ENCODE measurements at regions not wholly inside any gene's neighbourhood (a gene's known extent, or its start where the extent isn't known, plus 50 kb on each side); places are given as distances from the start of the nearest gene placed in this dataset.

DNA sequence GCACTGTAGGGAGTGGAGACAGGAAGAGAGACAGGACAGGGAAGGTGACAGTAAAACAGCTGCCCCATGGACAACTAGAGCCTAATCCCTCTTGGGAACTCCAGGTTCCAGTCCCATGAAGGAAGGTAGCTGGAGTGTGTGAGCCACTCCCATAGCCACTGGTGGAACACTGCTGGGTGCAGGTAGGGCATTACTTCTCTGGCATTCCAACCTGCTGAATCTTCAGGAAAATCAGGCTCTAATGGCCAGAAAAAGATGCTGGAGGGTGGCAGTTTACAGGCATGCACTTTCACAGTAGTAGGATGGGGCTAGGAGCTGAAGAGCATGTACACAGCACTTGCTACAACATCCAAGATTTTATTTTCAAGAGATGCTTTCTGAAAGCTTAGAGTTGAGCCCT lies 259.4 kb downstream of the AUH start:
- DNase-seq: no peak

DNA sequence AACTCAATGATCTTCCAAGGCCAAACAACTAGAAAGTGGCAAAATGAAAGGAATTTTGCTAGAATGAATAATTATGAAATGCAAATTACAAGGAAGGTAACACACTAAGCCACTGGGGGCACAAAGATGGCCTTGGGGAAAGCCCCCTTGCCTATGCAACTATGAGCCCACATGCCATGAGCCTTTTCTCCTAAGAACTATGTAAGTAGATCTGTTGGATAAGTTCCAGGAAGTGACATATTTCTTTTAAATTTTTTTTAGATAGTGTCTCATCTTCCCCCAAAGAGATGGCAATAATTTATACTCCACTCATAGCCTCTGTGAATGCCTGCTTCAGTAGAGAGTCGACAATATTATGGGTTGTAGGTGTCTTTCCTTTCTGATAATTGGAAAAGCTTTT lies 257.8 kb downstream of the AUH start:
- no peak for DNase-seq

DNA sequence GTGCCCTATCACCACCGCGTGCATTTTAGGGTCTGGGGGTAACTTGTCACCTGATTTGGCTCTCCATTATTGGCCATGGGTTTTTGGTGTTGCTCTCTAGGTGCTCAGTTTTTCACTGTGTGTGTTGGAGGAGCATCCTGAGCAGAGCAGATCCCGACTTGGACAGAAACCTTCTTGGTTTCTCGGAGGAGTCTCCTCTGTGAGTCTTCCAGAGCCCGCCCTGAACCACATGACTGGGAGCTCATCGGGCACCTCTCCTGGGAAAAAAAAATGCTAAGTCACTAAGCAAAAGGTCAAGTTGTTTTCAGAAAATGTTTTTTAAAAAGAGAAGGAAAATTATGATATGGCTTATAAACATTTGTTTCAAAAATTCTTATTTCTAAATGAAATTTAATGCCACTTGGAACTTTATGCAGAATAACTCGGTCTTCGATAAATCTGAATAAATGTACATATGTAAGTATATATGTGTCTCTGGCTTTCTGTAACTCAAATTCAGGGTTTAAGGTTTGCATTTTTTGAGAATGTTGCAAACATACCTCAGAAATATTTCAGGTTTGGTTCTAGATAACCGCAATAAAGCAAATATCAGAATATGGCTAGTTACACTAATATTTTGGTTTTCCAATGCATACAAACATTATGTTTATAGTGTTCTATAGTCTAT lies 255.2 kb downstream of the AUH start:
- DNase-seq: no peak

DNA sequence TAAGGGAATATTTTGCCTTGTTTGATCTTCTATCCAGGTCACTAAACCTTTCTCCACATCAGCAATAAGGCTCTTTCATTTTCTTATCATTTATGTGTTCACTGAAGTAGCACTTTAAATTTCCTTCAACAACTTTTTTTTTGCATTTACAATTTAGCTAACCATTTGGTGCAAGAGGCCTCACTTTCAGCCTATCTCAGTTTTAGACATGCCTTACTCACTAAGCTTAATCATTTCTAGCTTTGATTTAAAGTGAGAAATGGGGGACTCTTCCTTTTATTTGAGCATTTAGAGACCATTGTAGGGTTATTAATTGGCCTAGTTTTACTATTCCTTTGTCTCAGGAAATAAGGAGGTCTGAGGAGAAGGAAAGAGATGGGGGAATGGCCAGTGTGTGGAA lies 250.5 kb downstream of the AUH start:
- DNase-seq: no peak

DNA sequence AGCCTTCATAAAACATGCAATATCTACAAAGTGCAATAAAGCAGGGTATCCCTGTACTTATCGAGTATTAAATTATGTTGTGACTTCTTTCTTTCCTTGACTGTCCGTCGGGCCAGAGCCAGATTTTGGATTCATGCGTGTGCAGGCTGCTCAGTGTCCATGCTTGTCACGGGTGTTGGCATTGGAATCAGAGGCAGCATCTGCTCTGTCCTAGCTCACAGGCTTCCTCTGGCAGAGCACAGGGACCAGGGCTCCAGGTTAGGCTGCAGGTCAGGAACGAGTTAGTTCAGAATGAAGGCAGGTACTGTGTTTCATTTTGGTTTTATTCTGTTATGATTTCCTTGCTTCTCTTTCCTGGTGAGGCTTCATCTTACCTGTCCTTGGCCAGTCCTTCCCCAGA lies 249.8 kb downstream of the AUH start:
- no peak for DNase-seq

DNA sequence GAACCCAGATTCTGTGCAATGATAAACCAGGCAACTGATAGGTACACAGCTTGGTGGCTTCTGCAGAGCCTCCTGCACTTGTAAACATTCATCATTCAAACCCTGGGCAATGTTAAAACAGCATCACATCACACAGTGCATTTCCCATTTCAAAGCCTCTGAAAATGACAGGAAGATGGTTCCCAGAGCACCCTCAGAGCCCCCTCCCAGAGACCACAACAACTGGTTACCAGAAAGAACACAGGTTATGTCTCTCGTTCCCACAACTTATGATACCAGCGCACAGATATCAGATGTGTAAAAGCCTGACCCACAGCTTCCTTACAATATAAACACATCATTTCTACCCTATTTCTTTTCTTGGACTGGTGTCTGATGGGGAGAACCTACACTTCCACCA lies 248.7 kb downstream of the AUH start:
- DNase-seq: no peak

DNA sequence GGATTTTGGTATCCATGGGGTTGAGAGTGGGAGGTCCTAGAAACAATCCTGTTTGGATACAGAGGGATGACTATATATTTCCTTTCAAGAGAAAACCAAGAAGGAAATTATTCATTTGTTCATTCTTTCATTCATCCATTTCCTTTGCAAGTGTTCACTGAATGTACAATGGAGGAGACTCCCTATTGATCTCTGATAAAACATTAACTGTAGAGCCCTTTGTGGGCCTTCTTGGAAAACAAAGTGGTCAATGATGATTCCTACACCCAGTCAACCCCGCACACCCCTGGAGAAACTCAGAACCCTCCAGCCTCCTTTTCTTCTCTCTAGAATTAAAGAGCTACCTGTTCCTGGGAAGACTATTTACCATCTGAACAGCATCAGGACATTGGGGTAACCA lies 247.3 kb downstream of the AUH start:
- no peak for DNase-seq

DNA sequence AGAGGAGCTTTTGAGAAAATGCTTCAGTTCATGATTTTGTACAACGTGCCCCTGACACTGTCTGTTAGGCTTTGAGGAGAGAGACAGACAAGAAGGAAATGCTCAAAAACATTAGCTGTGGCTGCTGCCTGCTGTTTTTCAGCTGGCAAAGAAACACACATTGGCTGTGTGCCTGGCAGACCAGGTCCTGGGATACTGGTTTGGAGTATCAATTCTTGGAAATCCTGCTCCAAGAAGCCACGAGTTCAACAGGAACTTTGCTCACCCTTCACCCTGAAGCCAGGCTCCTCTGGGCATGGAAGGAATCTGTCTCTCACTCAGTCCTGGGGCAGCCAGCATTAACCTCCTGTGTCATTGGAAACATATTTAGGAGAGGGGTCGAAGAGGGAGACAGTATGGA lies 245.5 kb downstream of the AUH start:
- no peak for DNase-seq

DNA sequence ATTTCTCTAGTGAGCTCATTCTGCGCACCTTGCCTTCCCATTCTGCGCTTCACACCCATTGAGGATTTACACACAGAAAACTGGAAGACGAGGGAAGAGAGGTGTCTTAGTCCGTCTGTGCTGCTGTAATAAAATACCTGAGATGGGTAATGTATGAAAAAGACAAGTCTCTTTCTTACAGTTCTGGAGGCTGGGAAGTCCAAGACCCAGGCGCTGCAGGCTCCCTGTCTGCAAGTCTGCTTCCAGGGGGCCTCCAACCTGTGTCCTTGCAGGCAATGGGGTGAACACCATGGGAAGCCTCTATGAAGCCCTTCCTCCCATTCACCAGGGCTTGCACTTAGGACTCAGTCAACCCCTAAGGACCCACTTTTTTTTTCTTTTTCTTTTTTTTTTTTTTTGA lies 245.0 kb downstream of the AUH start:
- DNase-seq: no peak

DNA sequence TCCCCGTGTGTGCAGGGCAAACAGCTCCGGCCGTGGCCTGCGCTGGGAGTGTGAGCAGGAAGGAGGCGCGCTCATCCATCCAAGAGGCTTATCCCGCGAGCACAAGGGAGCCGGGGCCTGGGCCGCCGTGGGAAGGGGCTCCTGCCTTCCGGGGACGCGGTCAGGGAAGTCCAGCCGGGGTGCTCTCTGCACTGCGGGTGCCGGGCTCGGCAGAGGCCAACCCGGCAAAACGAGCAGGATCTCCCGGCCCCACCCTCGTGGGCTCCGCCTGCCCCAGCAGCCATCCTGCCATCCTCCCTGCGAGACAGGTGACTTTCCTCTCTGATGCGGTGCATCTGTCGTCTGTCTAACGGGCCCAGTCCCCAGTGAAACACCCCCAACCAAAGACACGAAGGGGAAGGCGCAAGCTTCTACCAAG lies 244.2 kb downstream of the AUH start:
- DNase-seq: no peak

DNA sequence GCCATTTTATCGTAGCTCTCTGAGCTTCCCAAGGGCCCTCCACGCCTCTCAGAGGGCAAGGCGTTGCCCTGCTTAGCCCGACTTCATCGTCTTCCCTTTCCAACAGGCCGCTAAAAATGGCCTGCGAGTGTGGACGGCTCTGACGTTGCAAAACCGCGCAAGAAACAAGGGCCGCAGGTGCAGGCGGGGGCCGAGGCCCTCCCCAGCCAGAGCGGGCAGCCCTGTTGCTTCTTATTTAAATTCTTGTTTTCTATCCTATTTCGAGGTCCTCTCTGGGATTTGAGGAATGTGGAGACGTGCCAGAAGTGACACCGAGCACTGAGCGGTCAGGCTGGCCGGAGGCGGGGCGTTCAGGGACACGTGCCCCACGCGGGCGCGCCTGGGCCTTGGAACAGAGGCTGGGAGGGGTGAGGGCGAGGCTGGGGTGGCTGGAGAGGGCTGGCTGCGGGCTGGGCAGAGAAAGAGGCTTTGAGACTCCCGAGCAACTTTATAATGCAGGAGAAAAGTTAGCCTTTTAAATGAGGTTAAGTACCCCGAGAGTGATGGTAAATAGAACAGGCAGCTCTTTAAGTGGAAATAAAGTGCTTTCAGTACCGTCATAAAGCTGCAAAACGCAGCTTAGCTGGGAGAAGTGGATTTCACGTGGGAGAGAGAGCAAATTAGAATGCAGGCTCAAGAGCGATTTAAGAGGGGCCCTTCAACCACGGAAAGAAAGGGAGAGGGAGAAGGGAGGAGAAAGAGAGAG lies 243.6 kb downstream of the AUH start:
- no peak for DNase-seq

DNA sequence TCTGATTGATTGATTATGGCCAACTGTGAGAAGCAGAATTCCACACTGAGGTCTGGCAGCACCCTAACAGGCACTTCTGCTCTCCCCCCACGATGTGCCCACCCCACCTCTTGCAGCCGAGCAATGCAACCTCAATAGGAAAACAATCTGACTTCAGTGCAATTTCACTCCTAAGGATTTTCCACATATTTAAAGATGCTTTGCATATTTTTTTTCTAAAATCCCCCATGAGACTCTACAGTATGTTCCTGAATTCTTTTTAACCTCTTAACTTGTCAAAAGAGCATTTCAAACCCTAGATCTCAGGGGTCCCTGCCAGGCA lies 243.1 kb downstream of the AUH start:
- DNase-seq: no peak

DNA sequence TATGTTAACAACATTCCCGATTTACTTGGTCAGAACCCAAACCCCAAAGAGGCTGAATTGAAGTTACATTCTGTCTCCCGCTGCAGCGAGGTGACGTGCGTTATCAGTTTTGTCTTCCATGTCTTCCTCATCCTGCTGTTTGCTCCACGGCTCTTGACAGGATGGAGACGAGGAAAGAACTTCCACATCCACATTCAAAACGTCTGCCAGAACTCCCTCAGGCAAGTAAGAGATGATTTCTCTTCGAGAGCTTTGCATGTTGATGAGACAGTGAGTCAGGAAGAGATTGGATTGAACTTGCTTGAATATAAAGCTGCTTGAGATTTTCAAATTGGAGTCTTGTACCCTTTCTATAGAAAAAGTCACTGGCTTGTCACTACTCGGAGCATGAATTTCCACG lies 242.6 kb downstream of the AUH start:
- DNase-seq: no peak

DNA sequence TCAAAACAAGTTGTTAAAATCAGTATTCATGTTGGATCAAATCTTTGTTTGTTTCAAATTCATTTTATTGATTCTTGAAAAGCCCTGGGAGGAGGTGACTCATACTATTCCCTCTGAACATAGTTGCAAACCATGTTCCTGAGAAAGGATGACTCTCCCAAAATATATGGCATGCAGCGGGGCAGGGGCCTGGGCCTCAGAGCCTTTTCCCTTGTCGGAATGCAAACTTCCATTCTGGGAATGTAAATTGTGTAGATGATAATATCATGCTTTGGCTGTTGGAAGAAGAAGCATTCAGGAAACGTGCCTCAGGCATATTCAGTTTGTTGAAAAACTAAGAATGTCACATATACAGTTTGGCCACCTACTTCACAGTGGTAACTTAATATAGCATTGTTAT lies 242.0 kb downstream of the AUH start:
- DNase-seq: no peak

DNA sequence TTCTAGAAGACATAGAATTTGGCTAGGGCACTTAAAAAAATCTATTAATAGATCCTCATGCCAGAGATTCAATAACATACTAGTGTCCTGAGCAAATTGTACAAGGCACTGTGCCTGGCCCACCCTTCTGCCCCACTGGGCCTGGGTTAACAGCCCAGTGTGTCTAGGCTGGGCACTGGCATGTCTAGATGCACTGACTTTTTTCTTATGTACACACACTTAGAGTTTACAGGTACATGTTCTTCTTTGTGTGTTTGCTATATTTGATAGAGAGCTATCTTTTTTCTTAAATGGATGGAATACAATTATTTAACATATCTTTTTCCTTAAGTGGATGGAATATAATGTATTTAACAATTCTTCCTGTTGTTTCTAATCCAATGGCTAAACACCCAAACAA lies 241.5 kb downstream of the AUH start:
- DNase-seq: no peak

DNA sequence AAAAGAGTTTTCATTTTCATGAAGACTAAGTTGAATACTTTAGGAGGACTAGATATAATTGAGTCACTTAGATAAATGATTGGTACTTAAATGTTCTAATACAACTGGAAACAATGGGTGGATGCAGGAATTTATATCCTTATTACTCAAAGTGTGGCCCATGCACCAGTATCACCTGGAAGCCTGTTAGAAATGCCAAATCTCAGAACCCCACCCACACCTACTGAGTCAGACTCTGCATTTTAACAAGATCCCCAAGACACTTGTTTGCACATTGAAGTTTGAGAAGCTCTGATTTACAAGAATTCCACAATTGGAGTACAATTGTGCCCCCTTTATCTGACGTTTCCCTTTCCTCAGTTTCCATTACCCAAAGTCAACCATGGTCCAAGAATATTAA lies 239.0 kb downstream of the AUH start:
- no peak for DNase-seq

DNA sequence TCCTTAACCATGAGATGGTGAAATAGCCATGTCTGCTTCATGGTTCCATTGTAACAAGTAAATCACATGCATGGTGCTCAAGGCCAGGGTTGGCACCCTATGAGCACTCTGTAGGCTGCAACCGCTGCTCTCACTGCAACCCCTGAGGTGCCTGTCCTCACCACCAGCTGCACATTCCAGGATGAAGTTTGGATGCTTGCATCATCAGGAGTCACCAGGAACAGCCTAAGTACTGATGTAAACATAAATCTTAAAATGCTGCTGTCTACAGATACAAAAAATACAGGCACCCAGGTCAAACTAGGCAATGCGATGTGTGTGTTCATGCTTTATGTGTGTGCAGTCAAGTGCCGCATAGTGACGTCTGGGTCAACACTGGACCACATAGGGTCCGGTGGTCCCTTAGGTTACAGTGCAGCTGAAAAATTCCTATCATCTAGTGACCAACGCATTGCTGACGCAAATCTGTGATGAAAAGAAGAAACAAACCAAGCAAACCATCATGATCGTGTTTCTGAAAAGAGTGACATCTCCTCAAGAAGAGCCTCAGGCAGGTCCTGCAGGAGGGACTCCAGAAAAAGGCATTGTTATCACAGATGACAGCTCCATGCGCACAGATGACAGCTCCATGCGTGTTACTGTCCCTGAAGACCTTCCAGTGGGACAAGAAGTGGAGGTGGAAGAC lies 234.8 kb downstream of the AUH start:
- no peak for DNase-seq

DNA sequence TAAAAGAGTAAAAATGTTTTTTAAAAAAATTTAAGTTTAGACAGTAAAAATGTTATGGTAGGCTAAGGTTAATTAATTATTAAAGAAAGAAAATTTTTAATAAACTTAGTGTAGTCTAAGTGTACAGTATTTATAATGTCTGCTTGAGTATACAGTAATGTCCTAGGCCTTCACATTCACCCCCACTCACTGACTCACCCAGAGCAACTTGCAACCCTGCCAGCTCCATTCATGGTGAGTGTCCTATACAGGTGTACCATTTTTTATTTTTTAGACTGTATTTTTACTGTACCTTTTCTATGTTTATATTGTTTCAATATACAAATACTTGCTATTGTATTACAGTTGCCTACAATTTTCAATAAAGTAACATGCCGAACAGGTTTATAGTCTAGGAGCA lies 234.1 kb downstream of the AUH start:
- DNase-seq: no peak

DNA sequence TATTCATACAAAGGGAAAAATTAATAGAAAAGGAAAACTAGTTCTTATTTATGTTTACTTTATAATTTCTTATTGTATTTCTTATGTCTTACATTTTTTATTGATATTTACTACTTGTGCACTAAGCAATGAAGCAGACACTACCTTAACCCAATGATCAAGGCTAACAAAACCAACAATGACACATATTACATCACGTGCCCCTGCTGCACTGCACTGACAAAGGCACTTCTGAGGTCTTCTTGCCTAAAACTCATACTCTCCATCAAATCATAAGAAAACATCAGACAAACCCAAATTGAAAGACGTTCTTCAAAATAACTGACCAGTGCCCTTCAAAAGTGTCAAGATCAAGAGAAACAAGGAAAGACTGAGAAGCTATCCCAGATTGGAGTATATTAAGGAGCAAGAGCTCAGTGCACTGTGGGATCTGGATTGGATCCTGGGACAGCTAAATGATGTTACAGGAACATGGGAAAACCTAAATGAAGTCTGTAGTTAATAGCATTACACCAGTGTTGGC lies 230.9 kb downstream of the AUH start:
- DNase-seq: no peak

DNA sequence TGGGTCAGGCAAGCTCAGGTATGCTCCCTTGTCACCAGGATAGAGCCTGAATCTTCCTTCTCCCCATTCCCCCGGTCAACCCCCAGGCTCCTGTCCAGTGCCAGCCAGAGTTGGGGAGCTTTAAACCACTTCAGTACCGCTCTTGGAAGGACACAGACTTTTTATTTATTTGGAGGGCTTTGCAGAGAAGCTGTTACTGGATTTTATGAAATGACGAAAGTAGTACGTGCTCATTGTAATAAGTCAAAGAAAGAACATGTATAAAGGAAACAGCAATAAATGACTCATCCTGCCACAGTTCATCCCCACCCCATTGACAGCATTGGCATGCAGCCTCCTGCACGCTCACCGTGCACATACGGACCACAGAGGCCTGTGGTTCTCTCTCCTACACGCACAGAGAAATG lies 230.3 kb downstream of the AUH start:
- DNase-seq: no peak

DNA sequence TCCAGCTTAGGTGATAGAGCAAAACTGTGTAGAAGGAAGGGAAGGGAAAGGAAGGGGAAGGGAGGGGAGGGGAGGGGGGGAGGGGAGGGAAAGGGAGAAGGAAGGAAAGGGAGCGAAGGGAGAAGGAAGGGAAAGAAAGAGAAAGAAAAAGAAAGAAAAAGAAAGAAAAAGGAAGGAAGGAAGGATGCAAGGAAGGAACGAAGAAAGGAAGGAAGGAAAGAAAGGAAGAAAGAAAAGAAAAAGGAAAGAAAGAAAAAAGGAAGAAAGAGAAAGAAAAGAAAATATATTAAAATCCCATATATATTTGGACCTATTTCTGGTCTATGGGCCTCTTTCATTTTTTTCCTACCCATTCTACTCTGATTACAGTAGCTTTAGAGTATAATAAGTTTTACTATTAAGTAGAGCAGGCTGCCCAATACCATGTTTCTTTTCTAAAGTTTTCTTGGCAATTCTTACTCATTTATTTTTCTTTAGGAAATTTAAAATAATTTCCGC lies 229.1 kb downstream of the AUH start:
- DNase-seq: no peak

DNA sequence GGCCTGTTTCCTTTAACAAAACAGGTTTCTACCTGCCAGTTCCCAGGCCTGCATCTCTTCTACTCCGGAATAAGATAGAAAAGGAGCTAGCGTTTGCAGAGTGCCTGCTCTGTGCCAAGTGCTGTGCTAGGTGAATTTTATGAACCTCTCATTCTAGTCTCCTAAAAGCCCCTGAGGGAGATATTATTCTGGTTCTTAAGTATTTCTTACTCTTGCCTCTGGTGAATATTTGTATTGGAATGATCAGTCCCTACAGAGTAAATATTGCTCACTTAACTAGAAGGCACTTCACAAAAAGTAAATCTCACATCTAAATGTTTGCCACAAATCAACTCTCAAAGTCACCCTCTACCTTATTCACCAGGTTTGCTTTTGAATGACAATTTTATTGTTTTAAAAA lies 227.1 kb downstream of the AUH start:
- no peak for DNase-seq

DNA sequence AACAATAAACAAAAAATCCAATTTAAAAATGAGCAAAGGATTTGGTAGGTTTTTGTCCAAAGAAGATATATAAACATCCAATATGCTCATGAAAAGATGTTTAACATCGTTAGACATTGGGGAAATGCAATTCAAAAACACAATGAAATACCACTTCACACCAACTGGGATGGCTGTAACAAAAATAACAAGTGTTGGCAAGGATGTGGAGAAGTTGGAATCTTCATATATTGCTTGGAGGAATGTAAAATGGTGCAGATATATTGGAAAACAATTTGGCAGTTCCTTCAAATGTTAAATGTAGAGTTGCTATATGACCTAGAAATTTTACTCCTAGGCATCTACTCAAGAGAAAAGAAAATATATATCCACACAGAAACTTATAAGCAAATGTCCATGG lies 224.3 kb downstream of the AUH start:
- DNase-seq: no peak

DNA sequence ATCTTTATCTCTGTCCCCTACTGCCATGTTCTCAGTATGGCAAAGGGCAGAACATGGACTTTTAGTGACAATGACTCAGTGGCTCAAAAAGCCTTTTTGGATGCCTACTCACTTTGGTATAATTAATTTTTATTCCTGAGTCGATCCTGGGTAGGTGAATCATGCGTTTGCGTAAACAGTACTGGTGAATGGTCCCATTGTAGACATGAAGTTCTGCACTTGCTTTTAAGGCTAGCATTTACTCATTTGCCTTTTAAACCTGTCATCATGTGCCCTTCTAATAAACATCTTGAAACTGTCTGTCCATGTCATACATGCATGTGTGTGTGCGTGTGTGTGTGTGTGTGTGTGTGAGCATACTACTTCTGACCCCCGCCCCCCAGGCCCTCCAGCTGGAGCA lies 223.0 kb downstream of the AUH start:
- DNase-seq: no peak

All from DMS 273 treated with DMSO at 0.1 percent for 48 hours (cell line).